GM12864 (cell line): ENCODE measurements at regions not wholly inside any gene's neighbourhood (a gene's known extent, or its start where the extent isn't known, plus 50 kb on each side); places are given as distances from the start of the nearest gene placed in this dataset.
"Not testable (repeated sequence)": the region's sequence is repeated elsewhere in the genome, so short reads cannot be mapped to it uniquely, and the experiment has no call there.

ENCODE experiments used
- DNase-seq: peaks from one replicate; pipeline ENCODE4 v3.0.0-alpha.2; 2011; ENCODE audit warnings: low read depth
- H3K4me3 ChIP-seq: 2 replicates; pipeline ENCODE4 v1.5.1; 2011; ENCODE audit warnings: mild to moderate bottlenecking, low read depth, low read length, control low read depth
- CTCF ChIP-seq: IDR thresholded peaks from 2 replicates; pipeline ENCODE4 v1.5.1; 2011; ENCODE audit warnings: low read depth, mild to moderate bottlenecking, moderate library complexity, low read length, control low read depth, inconsistent platforms; ENCODE audit errors: missing control alignments

DNA sequence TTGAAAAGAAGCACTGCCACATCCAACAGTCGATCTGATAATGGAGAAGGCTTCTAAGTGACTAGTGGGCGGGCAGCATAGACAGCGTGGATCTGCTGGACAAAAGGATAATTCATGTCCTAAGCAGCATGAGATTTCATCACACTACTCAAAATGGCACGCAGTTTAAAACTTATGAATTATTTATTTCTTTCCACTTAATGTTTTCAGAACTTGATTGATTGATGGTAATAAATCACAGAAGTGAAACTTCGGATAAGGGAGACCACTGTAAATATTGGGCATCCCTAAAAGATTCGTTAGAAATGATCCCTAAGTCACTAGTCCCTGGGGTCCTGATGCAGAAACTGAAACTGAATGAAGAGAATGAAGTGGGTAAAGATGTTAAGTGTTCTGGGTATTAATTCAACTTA, 93.0 kb upstream of the ANK2 start:
- TF ChIP-seq CTCF: no peak
- no peak for DNase-seq
- no peak overlapping the region for H3K4me3 ChIP-seq

DNA sequence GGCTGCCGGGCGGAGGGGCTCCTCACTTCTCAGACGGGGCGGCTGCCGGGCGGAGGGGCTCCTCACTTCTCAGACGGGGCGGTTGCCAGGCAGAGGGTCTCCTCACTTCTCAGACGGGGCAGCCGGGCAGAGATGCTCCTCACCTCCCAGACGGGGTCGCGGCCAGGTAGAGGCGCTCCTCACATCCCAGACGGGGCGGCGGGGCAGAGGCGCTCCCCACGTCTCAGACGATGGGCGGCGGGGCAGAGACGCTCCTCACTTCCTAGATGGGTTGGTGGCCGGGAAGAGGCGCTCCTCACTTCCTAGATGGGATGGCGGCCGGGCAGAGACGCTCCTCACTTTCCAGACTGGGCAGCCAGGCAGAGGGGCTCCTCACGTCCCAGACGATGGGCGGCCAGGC, 91.7 kb upstream of the ANK2 start:
- DNase-seq, H3K4me3 ChIP-seq: not testable (repeated sequence)

DNA sequence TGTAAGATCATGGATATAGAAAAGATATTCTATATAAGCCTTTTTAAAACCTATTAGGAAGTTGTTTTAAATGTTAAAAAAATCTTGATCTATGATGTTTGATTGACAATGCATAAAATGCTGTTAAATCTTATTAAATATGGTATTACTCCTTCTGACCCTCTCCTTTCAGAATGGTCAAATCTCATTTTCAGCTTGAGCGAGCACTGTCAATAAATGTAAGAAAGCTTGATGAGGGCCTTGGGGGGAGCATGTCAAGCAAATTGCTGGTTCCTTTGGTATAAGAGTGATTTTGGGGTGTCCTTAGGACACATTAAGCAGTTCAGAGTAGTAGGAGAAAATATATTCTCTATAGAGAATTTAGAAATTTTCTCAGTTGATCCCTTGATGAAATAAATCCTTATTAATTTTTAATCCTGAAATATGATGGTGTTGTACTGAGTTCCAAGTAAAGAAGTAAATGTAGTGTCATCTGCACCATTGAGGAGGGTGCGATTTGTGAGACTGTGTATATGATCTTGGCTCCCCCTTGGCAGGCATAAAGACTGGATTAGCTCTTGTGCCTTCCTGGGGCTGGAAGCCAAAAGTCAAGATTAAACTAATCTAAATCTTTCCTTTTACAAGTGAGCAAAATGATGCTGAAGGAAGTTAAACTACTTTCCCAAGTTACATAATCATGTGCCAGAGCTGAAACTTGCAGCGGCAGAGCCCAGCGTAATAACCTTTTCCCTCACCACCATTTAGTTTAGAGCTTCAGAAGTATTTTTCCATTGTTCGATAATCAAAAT, 82.6 kb upstream of the ANK2 start:
- TF ChIP-seq CTCF: no peak
- DNase-seq: no peak
- H3K4me3 ChIP-seq: no peak overlapping the region

DNA sequence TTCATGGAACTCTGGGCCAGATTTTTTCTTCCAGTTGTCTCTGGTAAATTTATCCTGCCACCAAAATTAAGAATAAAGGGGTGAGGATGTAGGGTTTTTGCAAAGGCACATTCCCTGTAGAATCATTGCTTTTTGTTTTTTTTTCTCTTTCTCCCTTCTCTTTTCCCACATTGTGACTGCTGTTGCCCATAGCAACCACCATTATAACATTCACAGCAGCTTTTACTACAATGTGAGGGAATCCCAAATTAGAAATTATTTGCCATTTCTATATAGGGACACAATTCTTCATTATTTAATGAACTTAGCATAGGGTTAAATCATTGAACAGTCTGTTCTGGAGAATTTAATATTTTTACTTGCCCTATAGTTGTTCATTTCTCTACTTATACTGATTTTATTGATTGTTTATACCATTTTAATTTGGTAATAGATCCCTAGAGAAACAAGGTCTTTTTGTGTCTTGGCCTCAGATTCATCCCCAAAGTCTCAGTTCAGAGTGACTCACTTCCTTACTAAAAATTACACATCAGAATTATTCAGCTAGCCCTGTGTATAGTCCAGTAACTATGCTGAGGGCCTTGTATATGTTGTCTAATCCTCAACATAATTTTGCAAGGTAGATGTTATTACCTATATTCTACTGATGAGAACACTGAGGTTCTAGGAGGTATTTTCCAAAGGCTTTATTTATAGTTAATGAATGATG, 80.8 kb upstream of the ANK2 start:
- no peak for TF ChIP-seq CTCF
- DNase-seq: no peak
- H3K4me3 ChIP-seq: no peak overlapping the region

DNA sequence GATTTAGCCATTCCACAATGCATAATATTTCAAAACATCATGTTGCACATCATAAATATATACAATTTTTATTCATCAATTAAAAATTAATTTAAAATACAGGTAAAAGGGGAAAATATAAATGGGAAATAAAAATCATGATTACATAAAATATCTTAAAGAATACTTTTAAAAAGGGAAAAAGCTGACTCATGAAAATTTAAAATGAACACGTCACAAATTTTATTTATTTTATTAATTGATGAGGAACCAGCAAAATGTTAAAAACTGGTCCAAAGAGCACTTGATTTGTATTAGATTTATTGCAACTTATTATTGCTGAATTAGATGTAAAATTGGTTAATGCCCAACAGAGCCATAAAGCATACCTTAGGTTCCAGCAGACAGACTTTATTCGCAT, 78.5 kb upstream of the ANK2 start:
- H3K4me3 ChIP-seq: no peak overlapping the region
- no peak for DNase-seq
- no peak for TF ChIP-seq CTCF

DNA sequence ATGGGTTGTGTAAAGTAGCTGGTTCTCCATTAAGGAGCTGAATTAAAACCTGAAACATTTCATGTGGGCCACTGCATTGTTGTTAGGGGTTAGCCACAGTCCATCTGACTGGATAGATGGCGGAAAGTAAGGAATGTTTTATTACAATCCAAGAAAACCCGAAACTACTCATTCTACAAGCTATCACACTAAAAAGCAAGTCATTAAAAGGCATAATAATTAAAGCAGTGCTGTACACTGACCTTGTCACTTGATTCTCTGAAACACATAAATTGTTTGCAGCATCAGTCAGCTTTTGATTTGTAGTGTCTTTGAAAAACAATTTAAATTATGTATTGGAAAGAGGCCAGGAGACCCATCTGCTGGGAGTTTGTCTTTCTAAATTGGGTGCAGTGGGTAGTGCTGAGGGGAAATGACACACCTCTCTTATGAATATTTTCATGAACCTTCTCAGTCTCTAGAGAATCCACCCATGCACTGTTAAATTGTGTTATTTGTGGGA, 75.7 kb upstream of the ANK2 start:
- DNase-seq: no peak
- no peak for TF ChIP-seq CTCF
- no peak overlapping the region for H3K4me3 ChIP-seq

DNA sequence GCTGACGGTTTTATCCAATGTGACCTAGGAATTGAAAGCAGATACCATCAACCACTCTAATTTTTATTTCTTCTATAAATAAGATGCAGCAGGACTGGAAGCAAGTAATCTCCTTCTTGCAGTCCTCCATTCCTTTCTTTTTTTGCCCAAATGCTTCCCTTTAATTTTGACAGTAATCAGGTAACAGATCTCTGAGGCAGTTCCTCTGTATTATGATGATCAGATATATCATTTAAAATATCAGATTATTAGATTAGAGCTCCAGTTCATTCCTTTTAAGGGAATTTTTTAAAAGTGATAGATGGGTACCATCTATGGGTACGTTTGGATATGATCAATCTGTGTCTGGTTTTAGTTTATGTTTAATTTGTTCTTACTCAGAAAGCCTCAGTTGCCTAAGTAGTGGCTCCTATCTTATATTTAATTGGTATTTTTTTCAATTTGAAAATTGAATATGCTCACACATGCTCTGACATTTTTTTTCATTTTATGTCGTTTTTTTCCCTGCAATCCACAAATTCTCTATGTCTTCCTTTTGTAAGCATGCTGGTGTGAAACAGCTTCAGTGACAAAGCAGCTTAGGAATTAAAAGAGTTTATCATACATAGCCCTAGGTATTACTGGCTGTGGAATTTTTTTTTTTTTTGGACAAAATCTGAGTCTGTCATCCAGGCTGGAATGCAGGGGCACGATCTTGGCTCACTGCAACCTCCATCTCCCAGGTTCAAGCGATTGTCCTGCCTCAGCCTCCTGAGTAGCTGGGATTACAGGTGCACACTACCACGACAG, 73.7 kb upstream of the ANK2 start:
- no peak for DNase-seq
- H3K4me3 ChIP-seq: no peak overlapping the region
- TF ChIP-seq CTCF: no peak
